Ishikawa (cell line): ENCODE measurements at regions not wholly inside any gene's neighbourhood (a gene's known extent, or its start where the extent isn't known, plus 50 kb on each side); places are given as distances from the start of the nearest gene placed in this dataset.

ENCODE experiments used
- EP300 ChIP-seq: IDR thresholded peaks from 2 replicates; pipeline ENCODE4 v1.6.1; 2012; ENCODE audit warnings: borderline replicate concordance
- MAX ChIP-seq: IDR thresholded peaks from 2 replicates; pipeline ENCODE4 v1.6.1; 2012
- RAD21 ChIP-seq: IDR thresholded peaks from 2 replicates; pipeline ENCODE4 v1.6.1; 2012; ENCODE audit warnings: low read depth
- REST ChIP-seq: IDR thresholded peaks from 2 replicates; pipeline ENCODE4 v1.6.1; 2012; ENCODE audit warnings: low read depth, mild to moderate bottlenecking
- TCF12 ChIP-seq: IDR thresholded peaks from 2 replicates; pipeline ENCODE4 v1.6.1; 2012; ENCODE audit warnings: low read depth
- TEAD4 ChIP-seq: IDR thresholded peaks from 2 replicates; pipeline ENCODE4 v1.6.1; 2012

- no peak for TF ChIP-seq TEAD4
- TF ChIP-seq EP300 = no peak
- TF ChIP-seq RAD21 = no peak
- no peak for TF ChIP-seq TCF12
- no peak for TF ChIP-seq REST
- TF ChIP-seq MAX = no peak
These were observed 1171.1 kb downstream of the TAF11L14 start for GRCh38 chr5:18805376-18805775.
